Endothelial cell (in vitro differentiated cells): ENCODE measurements at regions not wholly inside any gene's neighbourhood (a gene's known extent, or its start where the extent isn't known, plus 50 kb on each side); places are given as distances from the start of the nearest gene placed in this dataset.
"Not testable (repeated sequence)": the region's sequence is repeated elsewhere in the genome, so short reads cannot be mapped to it uniquely, and the experiment has no call there.

Source experiments
- DNase-seq: peaks from one replicate; pipeline ENCODE4 v3.0.0; 2021; ENCODE audit warnings: low spot score
- H3K27ac Mint-ChIP-seq: one replicate; pipeline ENCODE4 v1.8.0; 2021; ENCODE audit warnings: mixed read lengths, inconsistent platforms; ENCODE audit not compliant: unreplicated experiment
- H3K27me3 Mint-ChIP-seq: one replicate; pipeline ENCODE4 v1.8.0; 2021; ENCODE audit warnings: mild to moderate bottlenecking, moderate library complexity, mixed read lengths, inconsistent platforms; ENCODE audit not compliant: unreplicated experiment
- H3K36me3 Mint-ChIP-seq: one replicate; pipeline ENCODE4 v1.8.0; 2021; ENCODE audit warnings: mild to moderate bottlenecking, low read depth, mixed read lengths, inconsistent platforms; ENCODE audit not compliant: unreplicated experiment
- H3K4me1 Mint-ChIP-seq: one replicate; pipeline ENCODE4 v1.8.0; 2021; ENCODE audit warnings: mild to moderate bottlenecking, mixed read lengths, inconsistent platforms; ENCODE audit not compliant: unreplicated experiment
- H3K4me3 Mint-ChIP-seq: one replicate; pipeline ENCODE4 v1.8.0; 2021; ENCODE audit warnings: mild to moderate bottlenecking, mixed read lengths, inconsistent platforms; ENCODE audit not compliant: unreplicated experiment
- H3K9me3 Mint-ChIP-seq: one replicate; pipeline ENCODE4 v1.8.0; 2021; ENCODE audit warnings: mixed read lengths, inconsistent platforms; ENCODE audit not compliant: unreplicated experiment
- TF ChIP-seq, protein P1 (sequence below): fragments of 200-600 bp; sonication (generic); IDR thresholded peaks from one replicate; pipeline ENCODE4 v1.5.0; 2021; ENCODE audit warnings: antibody characterized with exemption; ENCODE audit not compliant: unreplicated experiment

DNA sequence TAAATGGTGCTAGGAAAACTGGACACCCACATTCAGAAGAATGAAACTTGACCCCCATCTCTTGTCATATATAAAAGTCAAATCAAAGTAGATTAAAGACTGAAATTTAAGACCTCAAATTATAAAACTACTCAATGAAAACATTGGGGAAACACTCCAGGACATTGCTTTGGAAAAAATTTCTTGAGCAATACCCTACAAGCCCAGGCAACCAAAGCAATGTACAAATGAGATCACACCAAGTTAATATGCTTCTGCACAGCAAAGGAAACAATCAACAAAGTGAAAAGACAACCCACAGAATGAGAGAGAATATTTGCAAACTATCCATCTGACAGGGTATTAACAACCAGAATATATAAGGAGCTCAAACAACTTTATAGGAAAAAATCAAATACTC lies 407.9 kb upstream of the BTBD3 start:
- H3K4me1 Mint-ChIP-seq, result no peaks in the 10 kb centered on the region
- H3K4me3 Mint-ChIP-seq, result no peak overlapping the region
- no peak overlapping the region for H3K27ac Mint-ChIP-seq
- H3K27me3 Mint-ChIP-seq, result no peaks in the 10 kb centered on the region
- no peaks in the 10 kb centered on the region for H3K9me3 Mint-ChIP-seq
- TF ChIP-seq, protein P1, sequence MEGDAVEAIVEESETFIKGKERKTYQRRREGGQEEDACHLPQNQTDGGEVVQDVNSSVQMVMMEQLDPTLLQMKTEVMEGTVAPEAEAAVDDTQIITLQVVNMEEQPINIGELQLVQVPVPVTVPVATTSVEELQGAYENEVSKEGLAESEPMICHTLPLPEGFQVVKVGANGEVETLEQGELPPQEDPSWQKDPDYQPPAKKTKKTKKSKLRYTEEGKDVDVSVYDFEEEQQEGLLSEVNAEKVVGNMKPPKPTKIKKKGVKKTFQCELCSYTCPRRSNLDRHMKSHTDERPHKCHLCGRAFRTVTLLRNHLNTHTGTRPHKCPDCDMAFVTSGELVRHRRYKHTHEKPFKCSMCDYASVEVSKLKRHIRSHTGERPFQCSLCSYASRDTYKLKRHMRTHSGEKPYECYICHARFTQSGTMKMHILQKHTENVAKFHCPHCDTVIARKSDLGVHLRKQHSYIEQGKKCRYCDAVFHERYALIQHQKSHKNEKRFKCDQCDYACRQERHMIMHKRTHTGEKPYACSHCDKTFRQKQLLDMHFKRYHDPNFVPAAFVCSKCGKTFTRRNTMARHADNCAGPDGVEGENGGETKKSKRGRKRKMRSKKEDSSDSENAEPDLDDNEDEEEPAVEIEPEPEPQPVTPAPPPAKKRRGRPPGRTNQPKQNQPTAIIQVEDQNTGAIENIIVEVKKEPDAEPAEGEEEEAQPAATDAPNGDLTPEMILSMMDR, result no peak
- DNase-seq, result no peak
- H3K36me3 Mint-ChIP-seq, result peaks cover 4% of the 10 kb centered on the region

DNA sequence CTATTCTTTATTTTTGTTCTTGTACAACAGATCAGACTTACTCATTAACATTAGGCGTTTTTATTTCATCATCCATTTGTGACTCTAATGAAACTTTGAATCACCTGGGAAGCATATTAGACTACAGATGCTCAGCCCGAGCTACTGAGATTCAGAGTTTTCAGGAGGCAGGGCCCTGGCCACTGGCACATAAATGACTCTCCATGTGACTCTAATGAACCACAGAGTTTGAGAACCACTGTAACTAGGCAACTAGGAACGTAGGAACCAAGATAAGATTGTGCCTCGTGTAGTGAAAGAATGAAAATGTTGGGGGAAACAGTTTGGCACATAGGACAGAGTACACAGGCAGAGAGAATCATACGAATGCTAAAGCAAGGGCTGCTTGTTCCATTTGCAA lies 405.9 kb upstream of the BTBD3 start:
- Mint-ChIP-seq H3K4me3 (no peak overlapping the region), H3K27ac (no peak overlapping the region), H3K36me3 (no peaks in the 10 kb centered on the region), H3K9me3 (no peaks in the 10 kb centered on the region), H3K27me3 (no peaks in the 10 kb centered on the region), H3K4me1 (no peaks in the 10 kb centered on the region)
- DNase-seq, result no peak
- TF ChIP-seq, protein P1, result no peak

DNA sequence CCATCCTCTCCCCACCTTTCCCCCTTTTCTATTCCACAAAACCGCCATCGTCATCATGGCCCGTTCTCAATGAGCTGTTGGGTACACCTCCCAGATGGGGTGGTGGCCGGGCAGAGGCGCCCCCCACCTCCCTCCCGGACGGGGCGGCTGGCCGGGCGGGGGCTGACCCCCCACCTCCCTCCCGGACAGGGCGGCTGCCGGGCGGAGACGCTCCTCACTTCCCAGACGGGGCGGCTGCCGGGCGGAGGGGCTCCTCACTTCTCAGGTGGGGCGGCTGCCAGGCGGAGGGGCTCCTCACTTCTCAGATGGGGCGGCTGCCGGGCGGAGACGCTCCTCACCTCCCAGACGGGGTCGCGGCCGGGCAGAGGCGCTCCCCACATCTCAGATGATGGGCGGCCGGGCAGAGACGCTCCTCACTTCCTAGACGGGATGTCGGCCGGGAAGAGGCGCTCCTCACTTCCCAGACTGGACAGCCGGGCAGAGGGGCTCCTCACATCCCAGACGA lies 404.4 kb upstream of the BTBD3 start:
- not testable (repeated sequence) for H3K9me3 Mint-ChIP-seq, DNase-seq, H3K36me3 Mint-ChIP-seq, H3K27ac Mint-ChIP-seq, H3K4me1 Mint-ChIP-seq, H3K27me3 Mint-ChIP-seq, H3K4me3 Mint-ChIP-seq

DNA sequence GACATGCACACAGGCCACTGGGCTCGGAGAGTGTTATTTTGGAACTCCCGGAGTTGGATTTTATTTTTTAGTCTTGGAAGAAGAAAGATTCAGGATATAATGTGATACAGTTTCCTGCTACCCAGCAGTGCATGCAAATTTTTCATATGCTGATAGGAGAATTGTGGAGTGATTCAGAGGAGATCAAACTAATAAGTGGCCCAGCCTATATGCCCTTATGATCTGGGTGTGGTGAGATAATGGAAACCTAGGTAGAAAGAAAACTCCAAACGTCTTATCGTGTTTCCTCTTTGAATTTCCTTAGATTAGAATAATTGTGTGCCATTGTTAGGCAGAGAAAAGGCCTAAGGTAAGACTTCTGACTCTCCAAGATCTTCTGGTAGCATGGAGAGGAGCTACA lies 401.2 kb upstream of the BTBD3 start:
- Mint-ChIP-seq H3K27me3 (peaks cover 2% of the 10 kb centered on the region), H3K9me3 (no peaks in the 10 kb centered on the region), H3K36me3 (no peaks in the 10 kb centered on the region), H3K27ac (no peak overlapping the region), H3K4me3 (no peak overlapping the region), H3K4me1 (no peaks in the 10 kb centered on the region)
- TF ChIP-seq, protein P1, result no peak
- DNase-seq, result no peak

DNA sequence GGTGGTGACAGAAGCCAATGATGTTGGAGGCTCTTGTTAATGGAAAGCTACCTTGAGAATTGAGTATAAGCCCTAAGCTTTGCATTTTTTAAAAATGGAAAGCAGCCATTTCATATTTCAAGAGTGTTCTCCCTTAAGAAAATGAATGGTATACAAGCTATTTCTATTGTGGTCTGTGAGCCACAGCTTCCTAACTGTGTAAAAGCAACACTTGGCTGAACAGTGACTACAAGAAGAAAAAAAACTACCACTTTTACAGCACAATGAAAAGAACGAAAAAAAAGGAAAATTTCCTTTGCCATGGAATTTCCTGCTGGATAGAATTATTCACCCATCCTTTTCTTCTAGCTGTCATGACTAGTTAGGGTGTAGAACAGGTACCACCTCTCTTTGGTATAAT lies 397.1 kb upstream of the BTBD3 start:
- H3K27me3 Mint-ChIP-seq, result peaks cover 2% of the 10 kb centered on the region
- H3K27ac Mint-ChIP-seq, result no peak overlapping the region
- no peak overlapping the region for H3K4me3 Mint-ChIP-seq
- TF ChIP-seq, protein P1, result no peak
- no peaks in the 10 kb centered on the region for H3K4me1 Mint-ChIP-seq
- no peaks in the 10 kb centered on the region for H3K9me3 Mint-ChIP-seq
- DNase-seq, result no peak
- H3K36me3 Mint-ChIP-seq, result no peaks in the 10 kb centered on the region
